GM18909 (cell line): ENCODE measurements at regions not wholly inside any gene's neighbourhood (a gene's known extent, or its start where the extent isn't known, plus 50 kb on each side); places are given as distances from the start of the nearest gene placed in this dataset.
"Not testable (repeated sequence)": the region's sequence is repeated elsewhere in the genome, so short reads cannot be mapped to it uniquely, and the experiment has no call there.

Experiments used
- ATAC-seq: cut with Tn5 transposase; IDR thresholded peaks from one replicate; pipeline ENCODE4 v1.9.1; 2021; ENCODE audit warnings: mild to moderate bottlenecking; ENCODE audit not compliant: unreplicated experiment, poor library complexity

GRCh38 chr7:106530183-106530582 lies 130.8 kb downstream of the CCDC71L start:
- ATAC-seq, result not testable (repeated sequence)

DNA sequence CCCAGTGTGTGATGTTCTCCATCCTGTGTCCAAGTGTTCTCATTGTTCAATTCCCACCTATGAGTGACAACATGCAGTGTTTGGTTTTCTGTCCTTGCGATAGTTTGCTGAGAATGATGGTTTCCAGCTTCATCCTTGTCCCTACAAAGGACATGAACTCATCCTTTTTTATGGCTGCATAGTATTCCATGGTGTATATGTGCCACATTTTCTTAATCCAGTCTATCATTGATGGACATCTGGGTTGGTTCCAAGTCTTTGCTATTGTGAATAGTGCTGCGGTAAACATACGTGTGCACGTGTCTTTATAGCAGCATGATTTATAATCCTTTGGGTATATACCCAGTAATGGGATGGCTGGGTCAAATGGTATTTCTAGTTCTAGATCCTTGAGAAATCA lies 134.3 kb downstream of the CCDC71L start:
- not testable (repeated sequence) for ATAC-seq

DNA sequence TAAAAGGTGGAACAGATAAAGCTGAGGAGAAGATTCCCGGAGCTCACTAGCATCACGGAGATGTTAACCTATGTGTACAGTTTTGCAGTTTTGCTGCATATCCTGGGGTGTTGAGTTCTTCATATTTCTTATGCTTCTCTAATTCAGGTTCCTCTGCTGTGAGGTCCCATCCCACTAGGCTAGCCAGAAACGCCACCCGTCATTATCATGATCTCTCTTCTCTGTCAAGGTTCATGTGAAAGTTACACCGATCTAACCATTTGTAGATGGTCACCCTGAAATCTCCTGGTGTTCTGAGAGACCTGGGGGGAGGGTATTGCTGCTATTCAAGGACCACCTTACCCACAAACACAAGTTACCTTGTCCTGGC lies 136.3 kb downstream of the CCDC71L start:
- ATAC-seq, result no peak

DNA sequence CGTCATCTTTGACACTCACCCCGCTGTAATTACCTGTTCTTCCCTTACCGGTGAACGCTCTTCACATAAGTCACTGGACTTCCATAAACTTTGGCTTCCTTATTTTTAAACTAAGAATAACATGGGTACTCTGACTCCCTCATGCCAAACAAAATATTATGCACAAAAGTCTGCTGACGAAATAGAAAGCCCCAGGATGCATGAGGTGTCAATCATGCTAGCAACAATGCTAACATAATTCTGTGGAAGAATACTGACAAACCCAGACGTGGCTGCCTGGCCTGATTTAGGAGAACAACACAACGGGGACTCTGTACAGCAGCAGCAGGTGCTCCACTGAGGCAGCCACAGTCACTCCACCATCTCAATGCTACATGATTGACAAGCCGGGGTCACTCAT lies 137.5 kb downstream of the CCDC71L start:
- ATAC-seq, result no peak

- no peak for ATAC-seq
Measured at GRCh38 chr7:106522696-106523095, 138.3 kb downstream of the CCDC71L start.

GRCh38 chr7:106521541-106521940 lies 139.4 kb downstream of the CCDC71L start:
- ATAC-seq, result no peak

DNA sequence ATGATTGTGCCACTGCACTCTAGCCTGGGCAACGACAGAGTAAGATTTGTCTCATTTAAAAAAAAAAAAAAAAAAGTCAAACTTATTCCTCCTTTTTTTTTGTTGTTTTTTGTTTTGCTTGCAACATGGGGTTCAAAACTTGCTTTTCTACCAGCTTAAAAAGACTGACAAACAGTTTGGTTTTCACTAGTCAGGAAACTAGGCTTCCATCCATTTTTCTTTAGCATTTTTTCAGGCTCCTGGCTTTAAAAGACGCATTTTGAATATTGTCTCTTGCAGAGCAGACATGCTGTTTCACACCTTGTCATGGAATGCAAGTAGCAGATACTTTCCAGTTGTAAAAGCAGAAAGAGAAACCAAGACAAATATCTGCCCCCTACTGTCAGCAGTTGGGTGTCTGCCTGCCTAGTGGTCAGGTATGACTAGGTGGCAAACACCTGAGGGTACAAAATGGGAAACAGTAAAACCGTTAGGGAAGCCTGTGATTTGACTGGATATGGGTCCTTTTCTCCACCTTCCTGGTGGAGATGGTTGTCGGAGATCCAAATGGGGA lies 139.9 kb downstream of the CCDC71L start:
- ATAC-seq, result no peak

GRCh38 chr7:106518967-106519366 lies 142.0 kb downstream of the CCDC71L start:
- no peak for ATAC-seq

DNA sequence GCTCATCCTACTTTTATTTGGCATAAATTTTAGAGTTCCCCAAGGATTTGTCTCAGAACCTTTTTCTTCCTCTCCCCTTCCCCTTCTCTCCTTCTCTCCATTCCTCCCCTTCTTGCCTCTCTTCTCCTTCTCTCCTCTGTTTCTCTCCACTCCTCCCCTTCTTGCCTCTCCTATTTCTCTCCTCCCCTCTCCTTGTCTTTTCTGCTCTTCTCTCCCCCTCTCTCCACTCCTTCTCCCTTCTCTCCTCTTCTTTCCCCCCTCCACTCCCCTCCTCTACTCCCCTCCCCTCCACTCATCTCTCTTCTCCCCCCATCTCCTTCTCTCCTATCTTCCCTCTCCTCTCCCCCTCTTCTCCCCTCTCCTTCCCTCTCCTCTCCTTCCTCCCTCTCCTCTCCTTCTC lies 142.7 kb downstream of the CCDC71L start:
- ATAC-seq, result no peak

DNA sequence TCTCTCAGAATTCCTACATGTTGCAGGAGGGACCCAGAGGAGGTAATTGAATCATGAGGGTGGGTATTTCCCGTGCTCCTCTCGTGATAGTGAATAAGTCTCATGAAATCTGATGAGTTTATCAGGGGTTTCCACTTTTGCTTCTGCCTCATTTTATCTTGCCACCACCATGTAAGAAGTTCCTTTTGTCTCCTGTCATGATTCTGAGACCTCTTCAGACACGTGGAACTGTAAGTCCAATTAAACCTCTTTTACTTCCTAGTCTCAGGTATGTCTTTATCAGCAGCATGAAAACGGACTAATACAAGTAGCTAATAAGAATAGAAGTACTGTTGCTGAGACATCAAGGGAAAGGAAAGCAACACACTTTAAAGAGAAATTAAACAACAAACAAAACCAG lies 143.4 kb downstream of the CCDC71L start:
- ATAC-seq, result no peak

- no peak for ATAC-seq
Measured at GRCh38 chr7:106515321-106515720, 145.6 kb downstream of the CCDC71L start.

DNA sequence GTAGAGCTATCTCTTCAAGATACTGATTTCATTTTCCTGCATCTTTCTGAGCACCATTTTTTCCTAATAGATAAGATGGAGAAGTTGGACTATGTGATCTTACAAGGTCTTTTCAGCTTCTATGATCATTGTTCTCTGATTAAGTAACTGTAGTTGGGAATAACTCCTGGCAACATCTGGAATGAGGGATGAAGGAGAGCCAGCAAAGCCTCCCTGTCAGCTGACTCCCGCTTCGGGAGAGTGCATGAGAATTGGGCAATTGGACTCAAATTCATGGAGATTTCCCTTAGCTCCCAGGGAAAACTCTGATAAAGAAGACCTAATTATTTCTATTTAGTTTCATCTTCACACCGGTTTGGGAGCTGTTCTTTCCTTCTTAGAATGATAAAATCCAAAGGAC lies 146.1 kb downstream of the CCDC71L start:
- ATAC-seq, result no peak

DNA sequence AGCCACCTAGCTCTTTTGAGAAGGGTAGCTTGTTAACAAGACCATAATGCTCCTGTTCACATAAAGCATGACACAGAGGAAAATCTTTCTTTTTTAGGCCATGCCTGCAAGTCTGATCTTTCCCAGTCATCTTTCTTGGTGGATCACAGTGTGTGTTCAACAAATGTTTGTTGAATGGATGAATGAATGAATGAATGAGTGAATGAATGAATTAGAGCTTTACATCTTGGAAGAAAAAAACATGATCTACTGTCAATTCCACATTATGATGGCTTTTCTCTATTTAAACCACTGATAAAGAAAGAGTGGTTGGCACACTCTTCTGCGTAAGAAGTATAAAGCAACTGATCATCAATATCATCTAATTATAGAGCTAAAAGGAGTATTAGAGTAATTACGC lies 148.7 kb downstream of the CCDC71L start:
- no peak for ATAC-seq

- no peak for ATAC-seq
Measured at GRCh38 chr7:106504645-106505044, 156.3 kb downstream of the CCDC71L start.

GRCh38 chr7:106504207-106504606 lies 156.8 kb downstream of the CCDC71L start:
- ATAC-seq, result no peak

GRCh38 chr7:106503626-106504025 lies 157.3 kb downstream of the CCDC71L start:
- no peak for ATAC-seq

DNA sequence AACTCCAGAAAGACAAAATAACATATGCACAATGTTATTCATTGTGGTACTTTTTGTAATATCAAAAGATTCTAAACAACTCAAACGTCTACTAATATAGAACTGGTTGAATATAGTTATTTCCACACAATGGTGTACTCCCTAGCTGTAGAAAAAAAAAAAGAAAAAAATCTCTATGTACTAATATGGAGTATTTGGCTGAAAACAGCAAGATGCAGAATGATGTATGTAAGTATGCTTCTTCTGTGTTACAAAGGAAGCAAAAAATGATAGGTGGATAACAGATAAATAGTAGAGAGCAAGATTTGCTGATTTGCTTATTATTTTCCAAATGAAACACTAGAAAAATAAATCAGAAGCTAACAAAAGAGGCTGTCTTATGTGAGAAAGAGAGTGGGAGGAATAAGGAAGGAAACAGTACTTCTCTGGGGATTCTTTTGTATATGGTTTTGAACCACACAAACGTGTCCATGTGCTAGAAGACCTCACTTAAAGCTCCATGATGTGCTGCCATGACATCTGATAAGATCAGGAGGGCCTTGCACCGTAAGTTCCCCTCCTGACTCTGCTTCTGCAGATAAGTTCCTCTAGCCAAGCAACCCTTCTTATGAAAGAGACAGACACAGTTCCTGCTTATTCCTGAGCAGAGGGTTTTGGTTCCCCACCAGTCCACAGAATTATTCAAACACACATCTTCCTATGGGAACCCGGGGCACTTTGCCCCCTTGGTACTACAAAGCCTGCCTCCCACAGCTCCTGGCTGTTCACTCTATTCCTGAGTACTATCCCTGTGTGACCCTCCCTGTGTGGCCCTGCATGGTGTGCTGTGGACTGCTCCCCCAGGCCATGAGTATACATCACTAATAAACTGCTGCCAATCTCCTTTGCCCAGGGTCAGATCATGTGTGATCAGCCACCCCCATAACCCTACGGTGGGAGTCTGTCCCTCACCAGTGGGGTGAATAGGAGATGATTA lies 159.1 kb downstream of the CCDC71L start:
- no peak for ATAC-seq

GRCh38 chr7:106499897-106500296 lies 161.1 kb downstream of the CCDC71L start:
- ATAC-seq, result no peak

- not testable (repeated sequence) for ATAC-seq
Measured at GRCh38 chr7:106498005-106498404, 163.0 kb downstream of the CCDC71L start.

- no peak for ATAC-seq
Measured at GRCh38 chr7:106493041-106493731, 167.8 kb downstream of the CCDC71L start.

DNA sequence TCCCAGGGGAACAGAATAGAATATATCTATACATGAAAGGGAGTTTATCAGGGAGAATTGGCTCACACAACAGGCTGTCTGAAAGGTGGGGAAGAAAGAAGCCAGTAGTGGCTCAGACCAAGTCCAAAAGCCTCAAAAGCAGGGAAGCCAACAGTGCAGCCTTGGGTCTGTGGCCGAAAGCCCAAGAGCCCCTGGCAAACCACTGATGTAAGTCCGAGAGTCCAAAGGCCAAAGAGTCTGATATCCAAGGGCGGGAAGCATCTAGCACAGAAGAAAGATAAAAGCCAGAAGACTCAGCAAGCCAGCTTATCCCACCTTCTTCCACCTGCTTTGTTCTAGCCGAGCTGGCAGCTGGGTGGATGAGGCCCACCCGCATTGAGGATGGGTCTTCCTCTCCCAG lies 172.5 kb downstream of the CCDC71L start:
- no peak for ATAC-seq
